Myocyte (in vitro differentiated cells): ENCODE measurements at regions not wholly inside any gene's neighbourhood (a gene's known extent, or its start where the extent isn't known, plus 50 kb on each side); places are given as distances from the start of the nearest gene placed in this dataset.
A peak's percentile ranks its signal among the peaks of the same experiment; 100 is the strongest.

Experiments used
- DNase-seq: peaks from one replicate; pipeline ENCODE4 v3.0.0-alpha.2; 2012; ENCODE audit warnings: low read depth

GRCh38 chr9:87149799-87150198 is 202.5 kb upstream of the GAS1 start:
- DNase-seq, result no peak

- no peak for DNase-seq
These were observed 204.9 kb upstream of the GAS1 start for GRCh38 chr9:87152256-87152655.

- DNase-seq, result no peak
These were observed 208.9 kb upstream of the GAS1 start for GRCh38 chr9:87156247-87156646.

- DNase-seq, result no peak
These were observed 210.2 kb upstream of the GAS1 start for GRCh38 chr9:87157366-87158031.

- DNase-seq, result no peak
These were observed 211.5 kb upstream of the GAS1 start for GRCh38 chr9:87158765-87159164.

- DNase-seq, result peak; percentile 99
These were observed 213.1 kb upstream of the GAS1 start for GRCh38 chr9:87160148-87161102.

GRCh38 chr9:87167161-87167560 is 219.9 kb upstream of the GAS1 start:
- no peak for DNase-seq

- DNase-seq, result no peak
These were observed 220.3 kb upstream of the GAS1 start for GRCh38 chr9:87167582-87167981.

GRCh38 chr9:87178302-87178701 is 231.0 kb upstream of the GAS1 start:
- peak; percentile 32 for DNase-seq

- no peak for DNase-seq
These were observed 232.4 kb upstream of the GAS1 start for GRCh38 chr9:87179553-87180340.

GRCh38 chr9:87180361-87180760 is 233.1 kb upstream of the GAS1 start:
- DNase-seq, result no peak

GRCh38 chr9:87180841-87181240 is 233.5 kb upstream of the GAS1 start:
- no peak for DNase-seq

- no peak for DNase-seq
These were observed 234.4 kb upstream of the GAS1 start for GRCh38 chr9:87181670-87182069.

- peak; percentile 52 for DNase-seq
These were observed 237.8 kb upstream of the GAS1 start for GRCh38 chr9:87184956-87185642.

- no peak for DNase-seq
These were observed 240.3 kb upstream of the GAS1 start for GRCh38 chr9:87187656-87188055.

- DNase-seq, result no peak
These were observed 241.7 kb upstream of the GAS1 start for GRCh38 chr9:87189006-87189405.

GRCh38 chr9:87193151-87193550 is 245.8 kb upstream of the GAS1 start:
- DNase-seq, result no peak

- DNase-seq, result peak; percentile 83
These were observed 246.9 kb upstream of the GAS1 start for GRCh38 chr9:87193925-87194868.

GRCh38 chr9:87195306-87195705 is 248.0 kb upstream of the GAS1 start:
- DNase-seq, result no peak
